ENCODE measurements at regions not wholly inside any gene's neighbourhood (a gene's known extent, or its start where the extent isn't known, plus 50 kb on each side); places are given as distances from the start of the nearest gene placed in this dataset.
"Not testable (repeated sequence)": the region's sequence is repeated elsewhere in the genome, so short reads cannot be mapped to it uniquely, and the experiment has no call there.

- peak; percentile 9 for DNase-seq
- intact Hi-C loops (cut with micrococcal nuclease): not testable (repeated sequence)
Measured at GRCh38 chr2:107572890-107573289, 253.8 kb upstream of the RGPD4 start.

GRCh38 chr2:107576991-107577390 lies 249.7 kb upstream of the RGPD4 start:
- Mint-ChIP-seq H3K36me3 (no peaks in the 10 kb centered on the region), H3K27me3 (no peaks in the 10 kb centered on the region), H3K4me3 (no peak overlapping the region), H3K4me1 (ENCODE audit: low read depth) (no peaks in the 10 kb centered on the region), H3K9me3 (no peaks in the 10 kb centered on the region), H3K27ac (no peak overlapping the region)
- intact Hi-C loops (cut with micrococcal nuclease): no loop called here
- POLR2A ChIA-PET: no interaction called here
- CTCF ChIA-PET: no interaction called here
- no peak for DNase-seq

More at GRCh38 chr2:107572890-107573289, 253.8 kb upstream of the RGPD4 start:
- H3K27ac Mint-ChIP-seq; H3K4me1 Mint-ChIP-seq (ENCODE audit: low read depth); POLR2A ChIA-PET; H3K36me3 Mint-ChIP-seq; H3K4me3 Mint-ChIP-seq; H3K27me3 Mint-ChIP-seq; CTCF ChIA-PET; H3K9me3 Mint-ChIP-seq: not testable (repeated sequence)

GRCh38 chr2:107582487-107582886 lies 244.2 kb upstream of the RGPD4 start:
- Mint-ChIP-seq H3K27me3 (no peaks in the 10 kb centered on the region), H3K36me3 (no peaks in the 10 kb centered on the region), H3K4me1 (ENCODE audit: low read depth) (no peaks in the 10 kb centered on the region), H3K27ac (no peak overlapping the region), H3K4me3 (no peak overlapping the region), H3K9me3 (no peaks in the 10 kb centered on the region)
- intact Hi-C loops (cut with micrococcal nuclease): no loop called here
- POLR2A ChIA-PET: no interaction called here
- CTCF ChIA-PET: no interaction called here
- no peak for DNase-seq

GRCh38 chr2:107584577-107584976 lies 242.1 kb upstream of the RGPD4 start:
- intact Hi-C loops (cut with micrococcal nuclease): no loop called here
- POLR2A ChIA-PET: no interaction called here

DNA sequence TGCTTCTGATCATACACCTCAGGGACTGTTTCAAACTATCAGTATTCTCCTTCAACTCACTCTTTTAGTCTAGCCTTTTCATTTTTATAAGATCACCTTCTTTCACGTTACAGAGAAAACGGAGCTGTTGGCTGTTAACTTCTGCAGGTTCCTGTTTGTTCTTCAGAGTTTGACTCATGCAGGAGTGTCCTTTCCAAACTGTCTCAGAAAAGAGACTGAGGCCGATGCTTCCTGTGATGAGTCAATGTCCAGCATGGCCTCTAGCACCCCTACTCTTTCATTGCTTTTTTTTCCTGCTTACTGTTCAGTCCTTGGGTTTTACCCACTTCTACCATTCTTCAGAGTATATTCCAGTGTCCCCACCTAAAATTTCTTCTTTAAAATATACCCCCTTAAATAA lies 240.8 kb upstream of the RGPD4 start:
- DNase-seq: no peak
- Mint-ChIP-seq H3K4me3 (no peak overlapping the region), H3K4me1 (ENCODE audit: low read depth) (no peaks in the 10 kb centered on the region), H3K9me3 (no peaks in the 10 kb centered on the region), H3K27me3 (no peaks in the 10 kb centered on the region), H3K36me3 (no peaks in the 10 kb centered on the region), H3K27ac (no peak overlapping the region)
- ChIA-PET CTCF (no interaction called here), POLR2A (no interaction called here)
- intact Hi-C loops (cut with micrococcal nuclease): no loop called here

More at GRCh38 chr2:107584577-107584976, 242.1 kb upstream of the RGPD4 start:
- Mint-ChIP-seq H3K36me3 (no peaks in the 10 kb centered on the region), H3K4me1 (ENCODE audit: low read depth) (no peaks in the 10 kb centered on the region), H3K27me3 (no peaks in the 10 kb centered on the region), H3K9me3 (no peaks in the 10 kb centered on the region), H3K4me3 (no peak overlapping the region), H3K27ac (no peak overlapping the region)
- no peak for DNase-seq
- CTCF ChIA-PET: no interaction called here

DNA sequence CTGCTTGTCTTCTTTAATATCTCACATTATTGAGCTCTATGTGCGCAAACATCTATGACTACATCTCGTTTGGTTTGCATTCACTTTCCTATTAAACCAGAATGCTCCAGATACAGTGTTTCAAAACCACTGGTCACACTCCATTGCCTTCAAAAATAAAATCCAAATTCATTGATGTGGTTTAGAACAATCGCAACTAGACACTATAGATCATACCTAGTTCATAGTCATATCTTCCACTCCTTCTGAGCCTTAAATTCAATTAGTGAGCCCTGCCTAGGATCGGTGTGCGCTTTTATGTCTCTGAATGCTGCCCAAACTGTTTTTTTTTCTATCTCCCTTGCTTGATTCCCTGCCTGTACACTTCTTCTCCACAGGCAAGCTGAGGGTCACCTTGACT lies 238.5 kb upstream of the RGPD4 start:
- no peaks in the 10 kb centered on the region for H3K4me1 Mint-ChIP-seq (ENCODE audit: low read depth)
- no peak for DNase-seq

DNA sequence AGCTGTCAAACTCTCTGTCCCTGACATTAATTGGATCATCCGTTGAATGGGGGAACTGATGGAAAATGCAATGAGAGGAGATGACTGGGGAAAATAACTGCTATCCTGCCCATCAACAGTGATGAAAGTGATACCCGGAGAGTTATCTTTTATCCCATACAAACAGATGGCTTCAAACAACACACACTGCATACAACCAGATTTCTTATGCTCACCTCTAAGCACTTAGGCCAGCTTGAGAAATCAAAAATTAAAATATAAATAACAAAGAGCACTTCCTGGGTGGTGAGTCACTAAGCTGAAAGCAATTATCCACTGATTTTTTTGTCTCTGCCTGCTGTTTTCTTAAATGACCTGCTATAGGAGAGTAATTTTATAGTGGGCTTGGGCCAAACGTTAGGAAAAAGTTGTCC lies 237.6 kb upstream of the RGPD4 start:
- ChIA-PET CTCF (no interaction called here), POLR2A (no interaction called here)
- H3K4me1 Mint-ChIP-seq (ENCODE audit: low read depth): no peaks in the 10 kb centered on the region
- no peaks in the 10 kb centered on the region for H3K36me3 Mint-ChIP-seq
- H3K27ac Mint-ChIP-seq: no peak overlapping the region
- no peak for DNase-seq
- H3K27me3 Mint-ChIP-seq: no peaks in the 10 kb centered on the region
- no peak overlapping the region for H3K4me3 Mint-ChIP-seq
- peaks cover 2% of the 10 kb centered on the region for H3K9me3 Mint-ChIP-seq
- intact Hi-C loops (cut with micrococcal nuclease): no loop called here

More for the DNA sequence above, 238.5 kb upstream of the RGPD4 start:
- Mint-ChIP-seq H3K9me3 (peaks cover 2% of the 10 kb centered on the region), H3K4me3 (no peak overlapping the region), H3K36me3 (no peaks in the 10 kb centered on the region), H3K27ac (no peak overlapping the region), H3K27me3 (no peaks in the 10 kb centered on the region)
- POLR2A ChIA-PET: no interaction called here
- intact Hi-C loops (cut with micrococcal nuclease): no loop called here
- CTCF ChIA-PET: no interaction called here

- Mint-ChIP-seq H3K4me1 (ENCODE audit: low read depth) (no peaks in the 10 kb centered on the region), H3K27ac (no peak overlapping the region), H3K27me3 (no peaks in the 10 kb centered on the region), H3K36me3 (no peaks in the 10 kb centered on the region), H3K4me3 (no peak overlapping the region), H3K9me3 (peaks cover 2% of the 10 kb centered on the region)
- ChIA-PET POLR2A (no interaction called here), CTCF (no interaction called here)
- intact Hi-C loops (cut with micrococcal nuclease): no loop called here
- no peak for DNase-seq
Measured at GRCh38 chr2:107591561-107592279, 235.0 kb upstream of the RGPD4 start.

DNA sequence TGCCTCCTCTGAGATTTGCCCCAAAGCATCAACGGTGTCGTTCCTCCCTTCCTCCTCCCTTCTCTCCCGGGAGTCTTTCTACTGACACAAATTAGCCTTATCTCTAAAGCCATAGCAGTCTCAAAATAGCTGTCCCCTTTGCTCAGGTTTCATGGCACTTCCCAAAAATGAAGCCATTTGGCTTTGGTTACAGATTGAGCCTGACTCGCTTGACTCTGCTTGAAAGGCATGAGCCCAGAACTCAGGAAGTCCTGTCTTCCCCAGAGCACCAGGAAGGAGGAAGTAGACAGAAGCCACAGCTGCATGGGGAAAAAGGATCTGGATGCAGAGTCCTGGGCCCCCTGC lies 234.4 kb upstream of the RGPD4 start:
- ChIA-PET CTCF (no interaction called here), POLR2A (interaction anchor here (0.7 kb wide), 1 partner anchor 166 kb away, joined by 3 read pairs; no protein-coding TSS in a partner anchor)
- no peak overlapping the region for H3K27ac Mint-ChIP-seq
- H3K4me1 Mint-ChIP-seq (ENCODE audit: low read depth): no peaks in the 10 kb centered on the region
- H3K9me3 Mint-ChIP-seq: peaks cover 2% of the 10 kb centered on the region
- no peaks in the 10 kb centered on the region for H3K27me3 Mint-ChIP-seq
- intact Hi-C loops (cut with micrococcal nuclease): no loop called here
- no peaks in the 10 kb centered on the region for H3K36me3 Mint-ChIP-seq
- H3K4me3 Mint-ChIP-seq: no peak overlapping the region
- DNase-seq: no peak

DNA sequence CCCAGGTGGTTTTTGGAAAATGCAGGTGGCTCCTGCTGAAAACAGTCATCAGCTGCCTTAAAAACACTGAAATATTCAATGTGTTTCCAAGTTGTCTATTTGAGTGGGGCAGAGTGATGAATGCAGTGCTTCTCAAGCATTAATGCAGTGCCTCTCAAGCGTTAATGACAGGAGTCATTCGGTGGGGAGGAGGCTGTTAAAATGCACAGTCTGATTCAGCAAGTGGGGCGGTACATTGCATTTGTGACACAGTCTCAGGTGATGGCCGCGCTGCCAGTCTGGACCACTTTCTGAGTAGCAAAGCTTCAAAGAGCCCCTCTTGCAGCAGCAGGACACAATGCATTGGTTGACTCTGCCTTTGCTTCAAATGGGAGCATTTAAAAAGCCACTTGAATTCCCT lies 231.4 kb upstream of the RGPD4 start:
- Mint-ChIP-seq H3K27ac (no peak overlapping the region), H3K4me3 (no peak overlapping the region), H3K27me3 (no peaks in the 10 kb centered on the region), H3K4me1 (ENCODE audit: low read depth) (no peaks in the 10 kb centered on the region), H3K9me3 (peaks cover 2% of the 10 kb centered on the region), H3K36me3 (no peaks in the 10 kb centered on the region)
- ChIA-PET CTCF (no interaction called here), POLR2A (no interaction called here)
- intact Hi-C loops (cut with micrococcal nuclease): no loop called here
- no peak for DNase-seq

DNA sequence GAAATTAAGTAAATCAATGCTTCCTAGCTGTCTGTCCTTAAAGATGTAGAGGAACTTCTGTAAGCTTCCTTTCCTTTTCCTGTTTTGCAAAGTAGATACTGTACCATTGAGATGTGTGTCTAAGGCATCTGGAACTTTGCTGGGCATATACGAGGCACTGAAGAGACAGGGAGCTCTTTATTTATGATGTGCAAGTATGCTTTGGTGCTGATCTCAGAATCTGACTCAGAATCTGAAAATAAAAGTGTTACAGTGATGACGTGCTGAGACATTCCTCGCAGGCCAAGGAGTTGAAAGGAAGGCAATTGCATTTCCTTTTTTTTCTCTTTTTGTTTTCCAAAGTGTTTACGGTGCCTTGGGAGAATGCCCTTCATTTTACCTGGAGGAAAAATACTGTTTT lies 230.9 kb upstream of the RGPD4 start:
- Mint-ChIP-seq H3K4me3 (no peak overlapping the region), H3K27me3 (no peaks in the 10 kb centered on the region), H3K27ac (no peak overlapping the region), H3K9me3 (peaks cover 2% of the 10 kb centered on the region), H3K4me1 (ENCODE audit: low read depth) (no peaks in the 10 kb centered on the region), H3K36me3 (no peaks in the 10 kb centered on the region)
- intact Hi-C loops (cut with micrococcal nuclease): no loop called here
- CTCF ChIA-PET: no interaction called here
- POLR2A ChIA-PET: no interaction called here
- no peak for DNase-seq

DNA sequence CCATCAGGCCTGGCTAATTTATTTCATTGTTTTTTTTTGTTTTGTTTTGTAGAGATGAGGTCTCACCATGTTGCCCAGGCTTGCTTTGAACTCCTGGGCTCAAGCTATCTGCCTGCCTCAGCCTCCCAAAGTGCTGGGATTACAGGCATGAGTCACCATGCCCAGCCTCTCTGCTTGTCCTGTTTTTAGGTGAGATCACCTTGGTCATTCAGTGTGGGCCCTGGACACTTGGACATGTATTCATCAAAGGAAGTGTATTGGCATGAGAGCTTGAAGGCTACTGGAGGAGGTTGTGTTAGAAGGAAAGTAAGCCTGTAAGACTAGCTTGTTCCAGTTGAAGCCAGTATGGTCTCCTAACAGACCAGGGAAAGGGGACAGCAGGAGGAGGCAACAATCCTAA lies 229.2 kb upstream of the RGPD4 start:
- Mint-ChIP-seq H3K36me3 (no peaks in the 10 kb centered on the region), H3K4me3 (no peak overlapping the region), H3K4me1 (ENCODE audit: low read depth) (no peaks in the 10 kb centered on the region), H3K27ac (no peak overlapping the region), H3K9me3 (peaks cover 2% of the 10 kb centered on the region), H3K27me3 (no peaks in the 10 kb centered on the region)
- intact Hi-C loops (cut with micrococcal nuclease): no loop called here
- no peak for DNase-seq
- CTCF ChIA-PET: no interaction called here
- POLR2A ChIA-PET: no interaction called here

DNA sequence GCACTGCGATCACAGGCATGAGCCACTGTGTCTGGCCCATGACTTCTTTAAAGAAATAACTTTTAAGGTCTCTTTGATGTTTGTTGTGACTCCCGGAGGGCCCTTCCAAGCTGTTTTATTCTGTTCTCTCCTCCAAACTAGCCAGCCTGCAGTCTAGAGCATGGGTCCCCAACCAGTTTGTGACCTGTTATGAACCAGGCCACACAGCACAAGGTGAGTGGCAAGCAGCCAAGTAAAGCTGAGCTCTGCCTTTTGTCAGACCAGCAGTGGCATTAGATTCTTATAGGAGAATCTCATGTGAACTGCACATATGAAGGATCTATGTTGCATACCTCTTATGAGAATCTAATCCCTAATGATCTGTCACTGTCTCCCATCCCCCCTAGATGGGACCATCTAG lies 223.9 kb upstream of the RGPD4 start:
- POLR2A ChIA-PET: interaction anchor here (0.6 kb wide), 1 partner anchor 93 kb away, joined by 3 read pairs; no protein-coding TSS in a partner anchor
- Mint-ChIP-seq H3K4me1 (ENCODE audit: low read depth) (no peaks in the 10 kb centered on the region), H3K27ac (no peak overlapping the region), H3K36me3 (no peaks in the 10 kb centered on the region), H3K27me3 (no peaks in the 10 kb centered on the region), H3K4me3 (no peak overlapping the region), H3K9me3 (no peaks in the 10 kb centered on the region)
- CTCF ChIA-PET: interaction anchor here (1.2 kb wide), 1 partner anchor 50 kb away, joined by 3 read pairs; no protein-coding TSS in a partner anchor
- intact Hi-C loops (cut with micrococcal nuclease): no loop called here
- no peak for DNase-seq
